ENCODE measurements at regions not wholly inside any gene's neighbourhood (a gene's known extent, or its start where the extent isn't known, plus 50 kb on each side); places are given as distances from the start of the nearest gene placed in this dataset.

- DNase-seq (ENCODE audit: low read depth in 2 of 2, low spot score in 1 of 2): no peak
These were observed 386.3 kb upstream of the CADM1 start for GRCh38 chr11:115890500-115890899.

GRCh38 chr11:115889712-115890111 lies 385.5 kb upstream of the CADM1 start:
- DNase-seq (ENCODE audit: low read depth in 2 of 2, low spot score in 1 of 2): no peak

DNA sequence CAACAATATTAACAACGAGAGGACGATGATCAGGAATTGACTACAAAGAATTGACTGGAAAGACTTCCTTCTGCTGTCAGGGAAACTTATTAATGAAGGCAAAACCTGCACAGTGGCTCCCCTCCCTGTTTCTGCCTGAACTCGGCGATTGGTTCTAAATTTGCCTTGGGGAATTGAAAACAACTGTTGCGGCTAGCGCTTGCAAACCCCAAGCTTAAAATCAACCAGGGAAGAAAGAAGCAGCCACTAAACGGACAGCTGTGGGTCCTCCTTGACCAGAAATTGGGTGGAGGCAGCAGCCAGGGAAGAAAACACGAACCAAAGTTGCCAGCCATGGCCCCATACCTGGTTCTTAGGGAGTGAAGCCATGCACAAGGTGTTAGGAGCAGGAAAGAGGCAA lies 383.5 kb upstream of the CADM1 start:
- DNase-seq (ENCODE audit: low read depth in 2 of 2, low spot score in 1 of 2): no peak

DNA sequence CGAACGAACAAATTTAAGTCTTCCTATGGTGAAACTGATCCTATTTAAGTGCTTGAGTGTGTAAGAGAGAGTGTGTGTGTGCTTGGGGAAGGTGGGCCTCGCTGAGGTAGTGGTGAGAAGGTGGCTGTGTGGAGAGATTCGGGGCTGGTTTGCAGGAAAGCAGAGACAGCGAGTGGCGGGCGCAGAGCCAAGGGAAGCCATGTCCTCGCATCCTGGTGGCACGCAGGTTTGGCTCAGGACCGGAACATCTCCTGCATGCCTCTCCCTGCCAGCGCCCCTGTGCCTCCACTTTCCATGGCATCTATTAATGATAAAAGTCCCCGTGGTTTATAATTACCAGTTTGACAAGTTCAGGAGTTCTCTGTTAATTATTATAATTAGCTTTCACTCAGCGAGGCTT lies 383.1 kb upstream of the CADM1 start:
- DNase-seq (ENCODE audit: low read depth in 2 of 2, low spot score in 1 of 2): no peak

DNA sequence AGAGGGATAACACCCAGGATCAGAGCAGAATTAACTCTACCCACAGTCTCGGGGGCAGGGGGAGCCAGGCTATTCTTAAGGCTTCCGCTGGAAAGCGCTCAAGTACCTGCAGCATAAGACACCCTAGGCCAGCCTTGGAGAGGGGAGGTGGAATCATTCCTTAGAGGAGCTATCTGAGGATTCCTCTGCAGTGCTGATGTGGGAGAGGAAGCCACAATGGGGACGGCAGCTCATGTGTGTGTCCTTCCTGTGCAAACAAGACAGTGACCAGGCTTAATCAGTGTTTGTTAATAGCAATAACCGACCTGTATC lies 382.2 kb upstream of the CADM1 start:
- no peak for DNase-seq (ENCODE audit: low read depth in 2 of 2, low spot score in 1 of 2)

- no peak for DNase-seq (ENCODE audit: low read depth in 2 of 2, low spot score in 1 of 2)
These were observed 381.6 kb upstream of the CADM1 start for GRCh38 chr11:115885535-115886421.

DNA sequence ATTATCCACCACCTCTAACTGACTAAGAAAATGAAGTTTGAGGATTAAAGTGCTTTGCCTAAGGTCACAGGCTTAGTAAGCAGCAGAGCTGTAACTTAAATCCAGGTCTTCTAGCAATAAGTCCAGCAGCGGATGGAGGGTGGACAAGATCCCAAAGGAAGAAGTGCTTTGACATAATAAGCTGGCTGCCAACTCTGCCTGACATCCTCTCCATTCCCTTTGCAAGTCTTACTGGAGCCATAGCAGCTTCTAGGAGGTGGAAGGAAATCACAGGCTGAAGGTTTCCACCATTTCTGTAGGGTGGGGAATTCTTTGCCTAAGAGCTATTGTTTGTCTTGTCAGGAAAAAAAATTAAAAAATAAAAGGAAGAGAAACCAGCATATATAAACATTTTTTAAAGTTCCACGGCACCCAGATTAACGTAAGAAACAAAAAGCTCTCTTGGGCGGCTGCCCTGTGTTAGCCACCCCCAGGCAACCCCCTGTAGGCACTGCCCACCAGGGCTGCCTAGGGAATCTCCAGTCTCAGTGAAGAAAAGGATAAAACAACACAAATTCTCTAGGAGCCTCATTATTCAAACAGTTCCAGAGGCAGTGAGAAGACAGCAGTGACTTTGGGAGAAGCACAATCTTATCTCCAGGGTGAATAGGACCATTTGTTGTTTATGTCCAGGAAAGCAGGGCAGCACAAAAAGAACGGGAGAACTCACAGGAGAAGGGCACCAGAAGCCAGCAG lies 380.8 kb upstream of the CADM1 start:
- no peak for DNase-seq (ENCODE audit: low read depth in 2 of 2, low spot score in 1 of 2)

DNA sequence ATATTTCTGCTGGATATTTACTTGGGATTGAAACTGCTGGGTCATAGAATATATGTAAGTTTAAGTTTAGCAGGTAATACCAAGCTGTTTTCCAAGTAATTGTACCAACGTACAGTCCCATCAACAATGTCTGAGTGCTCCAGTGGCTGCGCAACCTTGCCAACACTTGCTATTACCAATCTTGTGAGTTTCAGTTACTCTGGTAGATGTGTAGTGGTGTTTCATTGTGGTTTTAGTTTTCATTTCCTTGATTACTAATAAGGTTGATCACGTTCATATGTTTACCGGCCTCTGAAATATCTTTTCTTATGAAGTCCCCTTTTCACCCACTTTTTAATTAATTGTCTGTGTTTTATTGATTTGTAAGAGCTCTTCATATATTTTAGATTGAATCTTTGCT lies 370.6 kb upstream of the CADM1 start:
- DNase-seq (ENCODE audit: low read depth in 2 of 2, low spot score in 1 of 2): no peak

DNA sequence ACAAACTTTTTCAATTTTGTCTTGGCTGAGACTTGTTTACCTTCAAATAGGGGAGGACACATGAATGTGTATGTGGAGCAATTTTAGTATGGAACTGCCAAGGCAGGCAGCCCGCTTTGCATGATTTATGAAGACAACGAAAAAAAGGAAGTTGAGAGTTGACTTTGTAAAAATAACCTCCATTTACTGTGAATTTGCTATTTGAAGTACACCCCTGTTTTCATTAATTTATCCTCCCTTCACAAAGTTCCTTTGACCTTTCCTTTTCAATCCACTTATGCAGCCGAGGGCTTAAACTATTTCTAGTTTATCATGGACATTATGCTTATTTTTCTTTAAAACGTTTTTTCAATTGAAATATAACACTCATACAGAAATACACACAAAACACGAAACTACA lies 369.6 kb upstream of the CADM1 start:
- DNase-seq (ENCODE audit: low read depth in 2 of 2, low spot score in 1 of 2): no peak

DNA sequence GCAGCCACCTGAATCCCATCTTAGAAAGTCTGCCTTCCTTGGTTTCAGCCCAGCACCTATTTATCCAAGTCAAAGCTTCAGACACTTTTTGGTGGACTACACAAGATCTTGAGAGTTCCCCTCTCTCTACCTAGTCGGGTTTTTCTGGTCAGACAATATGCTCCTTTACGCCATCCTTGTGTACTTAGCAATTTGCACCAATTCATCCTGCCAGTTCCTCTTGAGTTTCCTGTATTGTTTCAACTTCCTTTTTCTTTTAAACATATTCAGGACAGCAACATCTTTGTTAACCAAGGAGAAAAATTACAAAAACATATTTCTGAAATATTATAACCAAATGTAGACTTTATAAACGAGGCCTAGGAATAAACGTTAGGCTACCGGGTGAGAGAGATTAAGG lies 368.2 kb upstream of the CADM1 start:
- DNase-seq (ENCODE audit: low read depth in 2 of 2, low spot score in 1 of 2): no peak

DNA sequence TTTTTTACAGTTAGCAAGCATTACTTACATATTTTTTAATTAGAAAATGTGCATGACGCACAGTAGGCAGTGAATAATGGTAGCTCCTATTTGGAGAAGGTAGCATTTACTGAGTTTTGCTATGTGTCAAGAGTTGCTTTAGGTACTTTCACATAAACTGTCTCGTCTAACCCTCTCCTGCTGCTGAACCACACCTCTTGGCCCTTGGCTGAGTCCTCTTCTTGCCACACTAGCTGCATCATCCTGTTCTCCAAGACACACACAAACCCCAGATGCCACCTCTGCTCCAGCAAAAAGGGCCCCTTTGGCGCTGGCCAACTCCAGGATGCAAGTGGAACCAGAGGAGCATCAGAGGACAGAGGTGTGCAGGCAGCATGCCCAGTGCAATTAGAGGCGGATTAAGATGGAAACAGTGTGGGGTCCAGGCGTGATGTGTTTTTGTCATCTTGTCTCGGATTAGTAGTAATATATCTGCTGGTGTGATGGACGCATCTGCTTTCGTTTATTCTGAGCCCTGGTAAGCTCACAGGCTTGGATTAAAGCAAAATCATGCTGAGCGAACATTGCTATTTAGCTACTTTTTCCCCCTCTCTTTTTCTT lies 367.0 kb upstream of the CADM1 start:
- no peak for DNase-seq (ENCODE audit: low read depth in 2 of 2, low spot score in 1 of 2)

- DNase-seq (ENCODE audit: low read depth in 2 of 2, low spot score in 1 of 2): no peak
These were observed 365.7 kb upstream of the CADM1 start for GRCh38 chr11:115869780-115870431.

- no peak for DNase-seq (ENCODE audit: low read depth in 2 of 2, low spot score in 1 of 2)
These were observed 364.9 kb upstream of the CADM1 start for GRCh38 chr11:115869131-115869530.

DNA sequence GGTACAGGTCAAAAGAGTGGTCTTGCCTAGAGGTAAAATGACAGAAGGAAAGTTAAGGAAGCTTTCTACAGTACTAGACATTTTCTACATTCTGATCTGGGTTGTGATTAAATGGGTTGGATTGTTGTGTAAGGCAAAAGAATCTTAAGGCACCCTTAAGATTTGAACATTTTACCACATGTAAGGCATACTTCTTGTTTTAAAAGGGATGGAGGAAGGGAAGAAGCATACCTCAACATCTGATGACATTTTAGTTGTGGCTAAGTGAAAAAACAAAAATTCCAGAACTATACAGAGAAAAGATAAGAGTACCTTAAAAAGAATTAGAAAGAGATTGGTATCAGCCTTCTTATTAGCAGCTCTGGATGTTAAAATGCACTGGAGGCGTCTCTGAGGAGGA lies 356.0 kb upstream of the CADM1 start:
- no peak for DNase-seq (ENCODE audit: low read depth in 2 of 2, low spot score in 1 of 2)

- no peak for DNase-seq (ENCODE audit: low read depth in 2 of 2, low spot score in 1 of 2)
These were observed 344.4 kb upstream of the CADM1 start for GRCh38 chr11:115848611-115849010.

DNA sequence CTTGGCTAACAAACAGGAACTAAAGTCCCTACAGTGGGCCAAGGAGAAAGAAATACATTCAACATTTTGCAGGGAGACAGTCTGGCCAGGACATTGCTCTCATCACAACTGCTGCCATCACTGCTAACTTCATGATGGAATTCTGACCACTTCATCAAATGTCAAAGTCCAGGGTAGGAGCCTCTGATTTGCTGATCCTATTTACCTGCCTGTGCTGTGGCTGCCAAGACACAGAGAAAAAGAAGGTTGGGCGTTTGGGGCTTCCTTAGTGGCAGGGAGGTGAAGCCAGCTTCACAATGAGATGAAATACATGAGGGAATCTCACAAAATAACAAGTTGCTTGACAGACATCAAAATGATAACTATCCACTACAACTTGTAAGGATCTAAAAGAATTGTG lies 343.9 kb upstream of the CADM1 start:
- DNase-seq (ENCODE audit: low read depth in 2 of 2, low spot score in 1 of 2): no peak

GRCh38 chr11:115845872-115846271 lies 341.7 kb upstream of the CADM1 start:
- DNase-seq (ENCODE audit: low read depth in 2 of 2, low spot score in 1 of 2): no peak

DNA sequence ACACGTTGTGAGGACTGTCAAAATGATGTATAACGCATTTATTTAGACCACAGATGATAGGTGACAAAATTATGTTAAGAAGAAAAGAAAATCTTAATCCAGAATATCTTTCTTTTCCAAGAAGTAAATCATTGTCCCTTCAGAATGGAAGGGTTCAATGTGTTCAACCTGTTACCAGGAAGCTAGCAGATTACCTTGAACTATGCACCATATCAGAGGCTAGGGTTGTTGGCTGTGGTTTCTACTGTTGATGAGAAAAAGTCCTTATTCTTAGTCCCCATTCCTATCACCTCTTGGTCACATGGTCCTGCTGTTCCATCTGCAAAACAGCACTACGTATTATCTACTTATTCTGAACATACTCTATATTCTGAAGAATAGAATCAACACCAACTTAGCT lies 339.5 kb upstream of the CADM1 start:
- DNase-seq (ENCODE audit: low read depth in 2 of 2, low spot score in 1 of 2): no peak

GRCh38 chr11:115843111-115843510 lies 338.9 kb upstream of the CADM1 start:
- no peak for DNase-seq (ENCODE audit: low read depth in 2 of 2, low spot score in 1 of 2)

DNA sequence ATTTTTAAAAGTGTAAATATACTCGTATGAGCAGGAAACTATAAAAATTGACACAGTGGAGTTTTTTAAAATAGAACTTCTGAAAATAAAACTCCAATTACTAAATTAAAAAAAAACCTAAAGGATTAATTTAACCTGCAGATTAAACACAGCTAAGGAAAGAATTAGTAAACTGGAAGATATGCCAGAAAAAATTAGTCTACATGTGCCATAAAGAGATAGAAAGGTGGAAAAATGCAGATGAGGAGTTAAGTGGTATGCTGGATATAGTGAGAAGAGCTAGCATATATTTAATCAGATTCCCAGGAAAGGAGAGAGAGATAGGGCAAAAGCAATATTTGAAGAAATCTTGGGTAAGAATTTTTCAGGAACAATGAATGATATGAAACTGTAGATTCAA lies 315.8 kb upstream of the CADM1 start:
- DNase-seq (ENCODE audit: low read depth in 2 of 2, low spot score in 1 of 2): no peak

- no peak for DNase-seq (ENCODE audit: low read depth in 2 of 2, low spot score in 1 of 2)
These were observed 314.8 kb upstream of the CADM1 start for GRCh38 chr11:115819014-115819413.
